ENCODE measurements at regions not wholly inside any gene's neighbourhood (a gene's known extent, or its start where the extent isn't known, plus 50 kb on each side); places are given as distances from the start of the nearest gene placed in this dataset.
A peak's percentile ranks its signal among the peaks of the same experiment; 100 is the strongest.

- no peak for DNase-seq
These were observed 54.3 kb upstream of the TCF21 start for GRCh38 chr6:133834472-133835170.

GRCh38 chr6:133835901-133836300 lies 53.0 kb upstream of the TCF21 start:
- DNase-seq, result no peak

- DNase-seq, result peak in 7 of 56 donors; percentile 3 to 29 (median 5)
These were observed 51.0 kb upstream of the TCF21 start for GRCh38 chr6:133837801-133838349.
